Neutrophil (primary cell): ENCODE measurements at regions not wholly inside any gene's neighbourhood (a gene's known extent, or its start where the extent isn't known, plus 50 kb on each side); places are given as distances from the start of the nearest gene placed in this dataset.

Experiments used
- H3K27ac ChIP-seq: fragments of 200-600 bp; sonication (generic); 2 replicates; pipeline ENCODE4 v1.5.1; 2016; ENCODE audit warnings: mild to moderate bottlenecking, moderate library complexity
- H3K27me3 ChIP-seq: fragments of 200-600 bp; sonication (generic); 2 replicates; pipeline ENCODE4 v1.6.0; 2016; ENCODE audit warnings: mild to moderate bottlenecking
- H3K36me3 ChIP-seq: fragments of 200-600 bp; sonication (generic); 2 replicates; pipeline ENCODE4 v1.5.1; 2017
- H3K4me1 ChIP-seq, 2 experiments: fragments of 200-600 bp in 1 of 2; sonication (generic) in 1 of 2; 1 replicate in 1 of 2; 2 replicates in 1 of 2; pipeline versions ENCODE4 v1.5.1 to v1.6.1; 2013 to 2016; ENCODE audit warnings: low read depth in 1 of 2, low read length in 1 of 2, mild to moderate bottlenecking in 1 of 2, moderate library complexity in 1 of 2; ENCODE audit not compliant: control insufficient read depth in 1 of 2, insufficient read depth in 1 of 2
- H3K4me3 ChIP-seq, 2 experiments: fragments of 200-600 bp in 1 of 2; sonication (generic) in 1 of 2; 1 replicate in 1 of 2; 2 replicates in 1 of 2; pipeline ENCODE4 v1.5.1; 2013 to 2016; ENCODE audit warnings: low read depth in 1 of 2, low read length in 1 of 2, mild to moderate bottlenecking in 1 of 2, moderate library complexity in 1 of 2
- H3K9me3 ChIP-seq: fragments of 200-600 bp; sonication (generic); 2 replicates; pipeline ENCODE4 v1.5.1; 2016
- TF ChIP-seq, protein P1 (sequence below): fragments of 200-600 bp; sonication (generic); IDR thresholded peaks from 2 replicates; pipeline ENCODE4 v1.5.1; 2016; ENCODE audit warnings: antibody characterized with exemption

- no peaks in the 10 kb centered on the region for H3K4me1 ChIP-seq
- H3K4me3 ChIP-seq = no peak overlapping the region
- H3K27ac ChIP-seq = no peak overlapping the region
- H3K36me3 ChIP-seq = no peaks in the 10 kb centered on the region
- H3K27me3 ChIP-seq = no peaks in the 10 kb centered on the region
- H3K9me3 ChIP-seq = no peaks in the 10 kb centered on the region
- TF ChIP-seq, protein P1, sequence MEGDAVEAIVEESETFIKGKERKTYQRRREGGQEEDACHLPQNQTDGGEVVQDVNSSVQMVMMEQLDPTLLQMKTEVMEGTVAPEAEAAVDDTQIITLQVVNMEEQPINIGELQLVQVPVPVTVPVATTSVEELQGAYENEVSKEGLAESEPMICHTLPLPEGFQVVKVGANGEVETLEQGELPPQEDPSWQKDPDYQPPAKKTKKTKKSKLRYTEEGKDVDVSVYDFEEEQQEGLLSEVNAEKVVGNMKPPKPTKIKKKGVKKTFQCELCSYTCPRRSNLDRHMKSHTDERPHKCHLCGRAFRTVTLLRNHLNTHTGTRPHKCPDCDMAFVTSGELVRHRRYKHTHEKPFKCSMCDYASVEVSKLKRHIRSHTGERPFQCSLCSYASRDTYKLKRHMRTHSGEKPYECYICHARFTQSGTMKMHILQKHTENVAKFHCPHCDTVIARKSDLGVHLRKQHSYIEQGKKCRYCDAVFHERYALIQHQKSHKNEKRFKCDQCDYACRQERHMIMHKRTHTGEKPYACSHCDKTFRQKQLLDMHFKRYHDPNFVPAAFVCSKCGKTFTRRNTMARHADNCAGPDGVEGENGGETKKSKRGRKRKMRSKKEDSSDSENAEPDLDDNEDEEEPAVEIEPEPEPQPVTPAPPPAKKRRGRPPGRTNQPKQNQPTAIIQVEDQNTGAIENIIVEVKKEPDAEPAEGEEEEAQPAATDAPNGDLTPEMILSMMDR = no peak
Measured at GRCh38 chrX:5236096-5236495, 992.6 kb downstream of the NLGN4X start.

DNA sequence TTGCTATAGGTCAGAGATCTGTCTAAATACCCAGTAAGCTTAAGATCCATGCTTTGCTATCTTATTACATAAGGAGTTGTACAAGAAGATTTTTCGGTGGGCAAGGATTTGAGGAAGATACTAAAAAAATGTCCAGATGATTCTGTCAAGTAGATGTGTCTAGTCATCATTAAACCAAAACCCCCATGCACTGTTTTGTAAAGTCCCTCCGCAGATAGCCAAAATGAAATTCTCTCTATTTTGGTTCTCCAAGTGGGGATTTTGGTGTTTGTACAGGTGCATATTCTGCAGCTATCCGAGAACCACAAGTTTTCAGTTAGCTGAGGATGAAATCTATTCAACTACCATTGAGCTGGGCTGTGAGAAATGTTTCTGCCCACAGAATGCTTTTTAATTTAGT lies 994.8 kb downstream of the NLGN4X start:
- Histone ChIP-seq H3K4me3 (no peak overlapping the region), H3K27me3 (no peaks in the 10 kb centered on the region), H3K9me3 (no peaks in the 10 kb centered on the region), H3K4me1 (no peaks in the 10 kb centered on the region), H3K27ac (no peak overlapping the region), H3K36me3 (no peaks in the 10 kb centered on the region)
- TF ChIP-seq, protein P1 = no peak

GRCh38 chrX:5220421-5220820 lies 1008.2 kb downstream of the NLGN4X start:
- no peak overlapping the region for H3K4me3 ChIP-seq
- H3K36me3 ChIP-seq = no peaks in the 10 kb centered on the region
- no peaks in the 10 kb centered on the region for H3K9me3 ChIP-seq
- TF ChIP-seq, protein P1 = no peak
- no peaks in the 10 kb centered on the region for H3K4me1 ChIP-seq
- no peaks in the 10 kb centered on the region for H3K27me3 ChIP-seq
- no peak overlapping the region for H3K27ac ChIP-seq

GRCh38 chrX:5194806-5195205 lies 1033.9 kb downstream of the NLGN4X start:
- H3K36me3 ChIP-seq = no peaks in the 10 kb centered on the region
- no peaks in the 10 kb centered on the region for H3K9me3 ChIP-seq
- H3K4me3 ChIP-seq = no peak overlapping the region
- TF ChIP-seq, protein P1 = no peak
- H3K27ac ChIP-seq = no peak overlapping the region
- no peaks in the 10 kb centered on the region for H3K27me3 ChIP-seq
- H3K4me1 ChIP-seq = no peaks in the 10 kb centered on the region

DNA sequence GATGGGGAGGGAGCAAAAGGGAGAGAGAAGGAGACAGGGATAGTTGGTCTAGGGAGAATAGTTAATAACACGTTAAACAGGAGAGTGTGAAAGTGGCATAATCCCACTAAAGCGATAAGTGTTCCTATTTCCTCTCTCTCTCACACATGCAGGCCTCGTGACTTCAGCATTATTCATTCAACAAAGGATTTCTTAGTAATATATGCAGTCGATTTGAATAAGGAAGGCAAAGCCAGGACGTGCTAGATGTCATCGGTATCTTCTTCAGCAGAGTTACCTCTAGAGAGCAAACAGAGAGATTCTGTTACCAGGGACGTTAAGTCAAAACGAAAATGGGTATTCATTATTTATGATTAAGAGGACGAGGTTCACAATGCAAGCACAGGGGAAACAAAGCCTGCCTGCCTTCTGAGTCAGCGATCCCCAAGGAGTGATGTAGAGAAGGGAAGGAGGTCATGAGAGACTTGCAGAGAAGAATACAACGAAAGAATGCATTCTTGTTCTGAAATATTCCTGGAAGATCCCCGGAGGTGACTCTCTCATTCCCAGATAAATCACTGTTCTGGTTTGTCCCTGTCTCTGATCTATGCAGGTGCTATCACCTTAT lies 1048.4 kb downstream of the NLGN4X start:
- H3K27ac ChIP-seq = no peak overlapping the region
- TF ChIP-seq, protein P1 = no peak
- H3K27me3 ChIP-seq = no peaks in the 10 kb centered on the region
- no peaks in the 10 kb centered on the region for H3K4me1 ChIP-seq
- H3K36me3 ChIP-seq = no peaks in the 10 kb centered on the region
- no peak overlapping the region for H3K4me3 ChIP-seq
- no peaks in the 10 kb centered on the region for H3K9me3 ChIP-seq

GRCh38 chrX:5176766-5177165 lies 1051.9 kb downstream of the NLGN4X start:
- no peaks in the 10 kb centered on the region for H3K27me3 ChIP-seq
- H3K36me3 ChIP-seq = no peaks in the 10 kb centered on the region
- no peak overlapping the region for H3K27ac ChIP-seq
- no peaks in the 10 kb centered on the region for H3K4me1 ChIP-seq
- H3K4me3 ChIP-seq = no peak overlapping the region
- TF ChIP-seq, protein P1 = no peak
- H3K9me3 ChIP-seq = no peaks in the 10 kb centered on the region
